Midbrain (tissue), 1 donor: ENCODE measurements at regions not wholly inside any gene's neighbourhood (a gene's known extent, or its start where the extent isn't known, plus 50 kb on each side); places are given as distances from the start of the nearest gene placed in this dataset.

Experiments
- DNase-seq: peaks from one replicate; lab custom pipeline; 2025; lab: John Stamatoyannopoulos, UW

DNA sequence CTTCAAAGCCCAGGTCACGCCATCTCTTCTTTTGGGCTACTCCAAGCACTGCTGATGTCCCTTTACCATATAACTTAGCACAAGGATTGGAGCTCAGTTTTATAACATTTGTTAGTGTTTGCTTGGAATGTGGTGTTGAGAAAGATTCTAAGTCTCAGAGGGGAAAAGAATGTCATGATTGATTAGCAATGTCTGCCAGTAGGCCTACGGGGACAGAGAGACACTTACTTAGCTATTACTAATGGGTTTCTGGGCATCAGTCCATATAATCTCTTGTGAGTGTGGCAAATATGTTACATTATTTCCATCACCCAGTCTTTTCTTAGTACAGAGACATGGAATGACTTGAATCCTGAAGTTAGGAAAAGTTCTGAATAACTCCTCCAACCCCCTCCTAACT is 75.4 kb upstream of the FSHB start:
- no peak for DNase-seq

DNA sequence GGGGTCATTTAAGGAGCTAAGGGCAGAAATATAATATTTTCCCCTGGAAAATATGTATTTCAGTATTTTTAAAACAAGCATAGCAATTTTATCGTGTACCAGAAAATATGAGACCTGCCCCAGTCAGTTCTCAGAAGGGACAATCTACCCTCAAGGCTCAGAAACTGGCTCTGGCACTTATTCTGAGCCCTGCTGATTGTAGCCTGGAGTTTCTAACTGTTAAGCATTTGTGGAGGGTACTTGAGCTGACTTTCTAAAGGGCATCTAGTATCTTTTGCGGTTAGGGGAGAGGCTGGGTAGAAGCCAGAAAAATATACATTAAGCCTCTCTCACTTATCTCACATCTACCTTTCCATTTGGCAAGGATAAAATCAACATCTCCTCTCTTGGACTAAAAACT is 71.3 kb upstream of the FSHB start:
- no peak for DNase-seq

DNA sequence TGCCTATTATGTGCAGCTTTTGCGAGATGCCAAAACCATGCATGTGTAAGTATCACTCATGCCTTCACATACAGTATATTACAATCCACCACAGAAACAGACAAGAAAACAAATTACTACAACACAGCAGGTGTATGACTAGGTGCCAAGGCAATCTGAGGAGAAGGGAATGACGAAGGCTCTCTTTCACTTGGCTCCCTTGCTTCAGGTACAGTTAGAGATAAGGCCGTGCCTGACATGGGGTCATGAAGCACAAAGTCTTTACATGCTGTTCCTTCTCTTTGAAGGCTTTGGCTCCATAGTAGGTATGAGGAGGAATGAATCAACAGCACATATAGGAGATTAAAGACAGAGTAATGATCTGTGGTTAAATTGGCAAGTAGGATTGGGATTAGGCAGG is 65.2 kb upstream of the FSHB start:
- DNase-seq, result no peak

DNA sequence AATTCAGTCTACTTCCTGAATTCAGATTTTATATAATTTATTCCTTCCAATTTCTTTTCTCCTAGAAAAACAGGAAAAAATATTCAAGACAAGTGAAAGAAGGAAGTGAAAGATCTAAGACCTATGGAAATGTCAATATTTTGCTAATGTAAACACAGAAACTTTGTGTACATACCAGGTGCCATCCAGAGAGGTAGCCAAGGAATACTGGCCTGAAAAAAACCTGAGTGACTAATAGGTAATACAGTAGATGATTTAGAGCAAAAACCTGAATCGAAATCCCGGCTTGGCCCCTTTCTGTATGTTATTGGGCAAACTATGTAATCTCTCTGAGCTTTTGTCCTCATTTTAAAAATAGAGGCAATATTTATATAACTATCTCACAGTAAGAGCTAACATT is 59.2 kb upstream of the FSHB start:
- DNase-seq, result no peak

DNA sequence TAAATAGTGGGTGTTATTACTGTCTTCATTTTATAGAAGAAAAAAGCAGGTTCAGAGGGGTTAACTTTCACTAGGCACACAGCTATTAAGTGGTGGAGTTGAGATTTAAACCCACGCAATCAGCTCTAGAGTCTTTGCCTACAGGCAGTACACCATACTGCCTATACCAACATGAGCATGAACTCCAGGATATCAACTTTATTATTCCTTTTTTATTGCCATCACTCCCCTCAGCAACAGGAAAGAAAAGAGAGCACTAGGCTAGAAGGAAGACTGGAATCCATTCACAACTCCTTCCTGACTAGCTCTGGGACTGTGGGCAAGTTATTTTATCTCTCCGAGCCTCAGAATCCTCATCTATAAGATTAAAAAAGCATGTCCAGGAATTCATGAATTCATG is 58.7 kb upstream of the FSHB start:
- no peak for DNase-seq

DNA sequence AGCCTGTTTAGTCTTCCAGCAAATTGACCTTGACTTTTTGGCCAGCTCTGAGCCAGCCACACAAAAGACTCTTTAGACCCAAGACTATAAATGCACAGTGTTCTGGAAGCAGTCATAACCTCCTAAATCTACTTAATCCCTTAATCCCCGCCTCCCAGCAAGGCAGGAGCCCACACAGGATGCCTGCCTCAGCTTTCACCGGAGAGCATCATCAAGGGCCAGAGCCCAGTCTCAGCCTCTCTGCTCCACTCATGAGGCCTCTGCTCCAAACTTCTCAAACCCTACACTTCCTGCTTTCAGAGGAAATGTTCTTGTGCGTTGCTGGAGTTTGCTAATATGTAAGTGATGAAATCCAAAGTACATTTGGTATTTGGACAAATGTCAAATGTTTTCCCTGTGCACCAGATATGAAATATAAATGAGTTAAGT is 57.9 kb upstream of the FSHB start:
- no peak for DNase-seq

DNA sequence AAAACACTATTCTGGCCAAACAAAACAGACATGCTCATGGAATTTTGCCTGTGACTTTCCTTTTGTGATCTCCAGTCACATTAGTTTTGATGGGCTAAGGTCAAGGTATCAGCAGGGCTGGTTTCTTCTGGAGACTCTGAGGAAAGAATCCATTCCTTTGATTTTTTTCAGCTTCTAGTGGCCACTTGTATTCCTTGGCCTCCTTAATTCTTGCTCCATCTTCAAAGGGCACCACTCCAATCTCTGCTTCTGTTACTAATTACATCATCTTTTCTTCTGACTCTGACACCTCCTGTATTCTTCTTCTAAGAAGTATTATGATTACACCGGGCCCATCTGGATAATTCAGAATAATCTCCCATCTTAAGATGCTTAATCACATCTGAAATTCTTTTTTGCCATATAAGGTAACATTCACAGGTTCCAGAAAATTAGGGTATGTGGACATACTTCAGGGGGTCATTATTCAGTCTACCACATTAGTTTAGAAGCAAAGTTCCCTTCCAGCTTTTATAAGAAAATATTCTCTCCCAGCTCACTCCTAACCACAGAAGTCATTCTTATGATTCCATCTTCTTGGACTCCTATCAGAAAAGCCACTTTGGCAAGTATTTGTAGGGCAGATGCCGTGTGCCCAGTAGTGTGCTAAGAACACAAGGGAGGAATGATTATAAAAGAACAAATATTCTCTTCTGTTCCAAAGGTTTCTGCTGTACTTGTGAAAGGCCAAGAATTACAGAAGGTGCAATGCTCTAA is 56.4 kb upstream of the FSHB start:
- no peak for DNase-seq
